Keratinocyte (primary cell): ENCODE measurements at regions not wholly inside any gene's neighbourhood (a gene's known extent, or its start where the extent isn't known, plus 50 kb on each side); places are given as distances from the start of the nearest gene placed in this dataset.

Source experiments
- DNase-seq: peaks from one replicate; pipeline ENCODE4 v3.0.0-alpha.2; 2011; ENCODE audit warnings: low read depth, missing footprints, low spot score
- FAIRE-seq: peaks from 2 replicates; lab custom pipeline; 2011; peaks lifted over from hg19 to GRCh38; lab: Jason Lieb, UNC
- H2AFZ ChIP-seq: 2 replicates; pipeline ENCODE4 v1.6.0; 2012; ENCODE audit warnings: low read length, control low read depth, inconsistent platforms; ENCODE audit not compliant: control insufficient read depth
- H3K27ac ChIP-seq: 2 replicates; pipeline ENCODE4 v1.5.1; 2011; ENCODE audit warnings: low read length; ENCODE audit not compliant: control insufficient read depth, insufficient read depth
- H3K27me3 ChIP-seq: 3 replicates; pipeline ENCODE4 v1.6.0; 2011; ENCODE audit warnings: low read length; ENCODE audit not compliant: control insufficient read depth, insufficient read depth; ENCODE audit errors: extremely low read depth
- H3K36me3 ChIP-seq, 2 experiments: 2 replicates in 1 of 2; 3 replicates in 1 of 2; pipeline ENCODE4 v1.5.1; 2011; ENCODE audit warnings: low read length in 2 of 2, mild to moderate bottlenecking in 1 of 2; ENCODE audit not compliant: control insufficient read depth in 2 of 2, insufficient read depth in 2 of 2; ENCODE audit errors: extremely low read depth in 1 of 2
- H3K4me1 ChIP-seq: 3 replicates; pipeline ENCODE4 v1.5.1; 2011; ENCODE audit warnings: low read length; ENCODE audit not compliant: control insufficient read depth, insufficient read depth; ENCODE audit errors: extremely low read depth
- H3K4me2 ChIP-seq: 3 replicates; pipeline ENCODE4 v1.6.0; 2011; ENCODE audit warnings: low read depth, low read length; ENCODE audit not compliant: control insufficient read depth, insufficient read depth; ENCODE audit errors: extremely low read depth
- H3K4me3 ChIP-seq, 3 experiments: fragments of 200-600 bp in 1 of 3; sonication (generic) in 1 of 3; 2 replicates in 2 of 3; 3 replicates in 1 of 3; pipeline ENCODE4 v1.5.1; 2011 to 2016; ENCODE audit warnings: low read length in 3 of 3, mild to moderate bottlenecking in 3 of 3, control low read depth in 2 of 3, inconsistent platforms in 1 of 3, low read depth in 1 of 3, mixed read lengths in 1 of 3, mixed run types in 1 of 3, moderate library complexity in 1 of 3; ENCODE audit not compliant: control insufficient read depth in 2 of 3, insufficient read depth in 2 of 3; ENCODE audit errors: extremely low read depth in 1 of 3
- H3K79me2 ChIP-seq: 2 replicates; pipeline ENCODE4 v1.6.0; 2012; ENCODE audit warnings: low read length; ENCODE audit not compliant: control insufficient read depth, insufficient read depth
- H3K9ac ChIP-seq: 3 replicates; pipeline ENCODE4 v1.6.0; 2011; ENCODE audit warnings: low read length; ENCODE audit not compliant: control insufficient read depth, insufficient read depth; ENCODE audit errors: extremely low read depth
- H3K9me1 ChIP-seq: 3 replicates; pipeline ENCODE4 v1.6.0; 2011; ENCODE audit warnings: low read length; ENCODE audit not compliant: control insufficient read depth, insufficient read depth; ENCODE audit errors: extremely low read depth
- H3K9me3 ChIP-seq: 2 replicates; pipeline ENCODE4 v1.5.1; 2012; ENCODE audit warnings: low read depth, low read length; ENCODE audit not compliant: control insufficient read depth
- H4K20me1 ChIP-seq: 3 replicates; pipeline ENCODE4 v1.6.0; 2011; ENCODE audit warnings: low read length; ENCODE audit not compliant: control insufficient read depth, insufficient read depth; ENCODE audit errors: extremely low read depth
- CTCF ChIP-seq, 3 experiments: IDR thresholded peaks in 1 of 3; conservative IDR thresholded peaks in 1 of 3; optimal IDR thresholded peaks in 1 of 3; 2 replicates in 2 of 3; 3 replicates in 1 of 3; pipeline versions ENCODE3 to v1.5.1; 2011; ENCODE audit warnings: low read length in 3 of 3, mild to moderate bottlenecking in 3 of 3, moderate library complexity in 2 of 3, control low read depth in 1 of 3, inconsistent platforms in 1 of 3; ENCODE audit not compliant: insufficient read depth in 2 of 3; ENCODE audit errors: extremely low read depth in 1 of 3
- EZH2 ChIP-seq: IDR thresholded peaks from one replicate; pipeline ENCODE4 v1.6.1; 2012; ENCODE audit warnings: inconsistent platforms, mild to moderate bottlenecking, low read length, moderate library complexity
- dilution Hi-C: fragments of 300-500 bp; cut with MboI; formaldehyde crosslinking; loops from one replicate; pipeline ENCODE4 v1.7.0; 2020; ENCODE audit warnings: low sequenced_read_pairs; ENCODE audit not compliant: extremely low pct_ligation_motif_present

- TF ChIP-seq CTCF (optimal IDR thresholded peaks at IDR 0.05 in 1 of 3, IDR thresholded peaks at IDR 0.05 in 1 of 3, conservative IDR thresholded peaks at IDR 0.05 in 1 of 3; ENCODE audit: extremely low read depth in 1 of 3, insufficient read depth in 2 of 3, low read length in 3 of 3) (no peak), EZH2 (no peak)
- no peak overlapping the region for H3K4me3 ChIP-seq
- H3K27ac ChIP-seq: no peak overlapping the region
- no peaks in the 10 kb centered on the region for H3K4me1 ChIP-seq
- FAIRE-seq (no peak), DNase-seq (no peak)
- H3K27me3 ChIP-seq: peaks cover 25% of the 10 kb centered on the region
- H3K79me2 ChIP-seq: no peaks in the 10 kb centered on the region
- no peaks in the 10 kb centered on the region for H4K20me1 ChIP-seq
- H2AFZ ChIP-seq: no peak overlapping the region
- dilution Hi-C loops: no loop called here
- H3K9ac ChIP-seq: no peak overlapping the region
- no peak overlapping the region for H3K4me2 ChIP-seq
- no peaks in the 10 kb centered on the region for H3K9me3 ChIP-seq
- no peaks in the 10 kb centered on the region for H3K36me3 ChIP-seq
- H3K9me1 ChIP-seq: no peaks in the 10 kb centered on the region
Observed at GRCh38 chr10:79009145-79009544, 59.6 kb upstream of the ZMIZ1 start.

GRCh38 chr10:79012567-79012966 is 56.2 kb upstream of the ZMIZ1 start:
- dilution Hi-C loops: no loop called here
- no peak for TF ChIP-seq EZH2
- no peak for TF ChIP-seq CTCF (optimal IDR thresholded peaks at IDR 0.05 in 1 of 3, IDR thresholded peaks at IDR 0.05 in 1 of 3, conservative IDR thresholded peaks at IDR 0.05 in 1 of 3; ENCODE audit: extremely low read depth in 1 of 3, insufficient read depth in 2 of 3, low read length in 3 of 3)
- Histone ChIP-seq H3K4me3 (no peak overlapping the region), H4K20me1 (no peaks in the 10 kb centered on the region), H3K27me3 (peaks cover 9% of the 10 kb centered on the region), H3K9ac (no peak overlapping the region), H3K4me2 (no peak overlapping the region), H3K9me3 (no peaks in the 10 kb centered on the region), H3K4me1 (no peaks in the 10 kb centered on the region), H3K79me2 (no peaks in the 10 kb centered on the region), H3K27ac (no peak overlapping the region), H3K9me1 (no peaks in the 10 kb centered on the region), H3K36me3 (no peaks in the 10 kb centered on the region), H2AFZ (no peak overlapping the region)
- no peak for FAIRE-seq
- no peak for DNase-seq
